ENCODE measurements at regions not wholly inside any gene's neighbourhood (a gene's known extent, or its start where the extent isn't known, plus 50 kb on each side); places are given as distances from the start of the nearest gene placed in this dataset.
A peak's percentile ranks its signal among the peaks of the same experiment; 100 is the strongest.

DNA sequence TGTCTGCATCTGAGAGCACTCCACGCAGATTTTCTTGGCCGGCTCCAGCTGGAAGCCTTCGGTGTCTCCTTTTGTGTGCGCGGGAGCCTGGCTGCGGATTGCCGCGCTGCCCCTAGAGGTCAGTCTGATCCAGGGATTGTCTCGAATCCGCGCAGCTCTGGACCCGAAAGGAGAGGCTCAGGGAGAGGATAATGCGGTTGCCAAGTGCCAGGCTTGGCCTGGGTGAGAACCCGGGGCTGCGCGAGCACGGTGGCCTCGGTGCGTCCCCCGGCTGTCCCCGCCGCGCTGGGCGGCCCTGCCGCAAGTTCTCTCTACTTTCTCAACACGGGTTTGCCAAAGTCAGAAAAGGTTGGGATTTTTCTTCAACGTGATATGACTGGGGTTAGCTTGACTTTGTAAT is 140.9 kb downstream of the ADCYAP1R1 start:
- Mint-ChIP-seq H3K36me3 (ENCODE audit: low read depth) (no peaks in the 10 kb centered on the region), H3K27me3 (ENCODE audit: low read depth) (peaks cover 34% of the 10 kb centered on the region), H3K4me3 (ENCODE audit: unreplicated experiment) (no peak overlapping the region), H3K4me1 (ENCODE audit: low read depth) (no peaks in the 10 kb centered on the region), H3K27ac (ENCODE audit: unreplicated experiment) (no peak overlapping the region), H3K9me3 (ENCODE audit: low read depth) (peaks cover 6% of the 10 kb centered on the region)
- no peak for DNase-seq (ENCODE audit: low spot score)
- TF ChIP-seq, protein P1, sequence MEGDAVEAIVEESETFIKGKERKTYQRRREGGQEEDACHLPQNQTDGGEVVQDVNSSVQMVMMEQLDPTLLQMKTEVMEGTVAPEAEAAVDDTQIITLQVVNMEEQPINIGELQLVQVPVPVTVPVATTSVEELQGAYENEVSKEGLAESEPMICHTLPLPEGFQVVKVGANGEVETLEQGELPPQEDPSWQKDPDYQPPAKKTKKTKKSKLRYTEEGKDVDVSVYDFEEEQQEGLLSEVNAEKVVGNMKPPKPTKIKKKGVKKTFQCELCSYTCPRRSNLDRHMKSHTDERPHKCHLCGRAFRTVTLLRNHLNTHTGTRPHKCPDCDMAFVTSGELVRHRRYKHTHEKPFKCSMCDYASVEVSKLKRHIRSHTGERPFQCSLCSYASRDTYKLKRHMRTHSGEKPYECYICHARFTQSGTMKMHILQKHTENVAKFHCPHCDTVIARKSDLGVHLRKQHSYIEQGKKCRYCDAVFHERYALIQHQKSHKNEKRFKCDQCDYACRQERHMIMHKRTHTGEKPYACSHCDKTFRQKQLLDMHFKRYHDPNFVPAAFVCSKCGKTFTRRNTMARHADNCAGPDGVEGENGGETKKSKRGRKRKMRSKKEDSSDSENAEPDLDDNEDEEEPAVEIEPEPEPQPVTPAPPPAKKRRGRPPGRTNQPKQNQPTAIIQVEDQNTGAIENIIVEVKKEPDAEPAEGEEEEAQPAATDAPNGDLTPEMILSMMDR (IDR thresholded peaks at IDR 0.05): peak; percentile 81

DNA sequence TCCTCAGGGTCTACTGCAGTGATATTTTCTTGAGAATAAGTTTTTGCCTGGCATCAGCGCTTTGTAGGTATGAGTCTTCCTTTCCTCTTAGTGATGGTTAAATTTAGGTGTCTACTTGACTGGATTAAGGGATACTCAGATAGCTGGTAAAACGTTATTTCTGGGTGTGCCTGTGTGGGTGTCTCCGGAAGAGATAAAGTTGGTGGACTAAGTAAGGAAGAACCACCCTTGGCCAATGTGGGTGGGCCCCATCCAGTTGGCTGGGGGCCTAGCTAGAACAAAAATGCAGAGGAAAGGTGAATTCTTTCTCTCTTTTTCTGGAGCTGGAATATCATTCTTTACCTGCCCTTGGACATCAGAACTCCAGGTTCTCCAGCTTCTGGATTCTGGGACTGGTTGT is 138.8 kb downstream of the ADCYAP1R1 start:
- H3K4me3 Mint-ChIP-seq (ENCODE audit: unreplicated experiment): no peak overlapping the region

DNA sequence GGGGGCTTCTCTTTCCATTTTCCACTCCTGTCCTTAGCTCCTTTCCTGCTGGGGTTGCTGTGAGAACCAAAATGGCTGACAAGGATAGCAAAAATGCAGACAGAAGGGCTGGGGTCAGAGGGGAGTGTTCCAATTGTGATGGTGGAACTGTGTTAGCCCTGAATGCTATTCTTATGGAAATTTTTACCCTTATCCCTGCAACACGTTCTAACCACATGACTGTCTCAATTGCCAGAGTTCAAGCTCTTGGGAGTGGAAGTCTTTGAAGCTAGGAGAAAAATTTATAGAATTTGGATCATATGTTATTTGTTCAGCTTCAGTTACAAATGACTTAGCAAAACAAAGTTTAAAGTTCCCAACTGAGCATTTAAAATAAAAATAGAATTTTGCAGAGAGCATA is 134.1 kb downstream of the ADCYAP1R1 start:
- Mint-ChIP-seq H3K4me3 (ENCODE audit: unreplicated experiment) (no peak overlapping the region), H3K36me3 (ENCODE audit: low read depth) (no peaks in the 10 kb centered on the region), H3K27me3 (ENCODE audit: low read depth) (peaks cover 45% of the 10 kb centered on the region), H3K4me1 (ENCODE audit: low read depth) (no peaks in the 10 kb centered on the region), H3K27ac (ENCODE audit: unreplicated experiment) (no peak overlapping the region), H3K9me3 (ENCODE audit: low read depth) (peaks cover 11% of the 10 kb centered on the region)
- TF ChIP-seq, protein P1 (IDR thresholded peaks at IDR 0.05): no peak
- DNase-seq (ENCODE audit: low spot score): no peak

More for the DNA sequence above, 138.8 kb downstream of the ADCYAP1R1 start:
- Mint-ChIP-seq H3K27me3 (ENCODE audit: low read depth) (peaks cover 34% of the 10 kb centered on the region), H3K27ac (ENCODE audit: unreplicated experiment) (no peak overlapping the region), H3K36me3 (ENCODE audit: low read depth) (no peaks in the 10 kb centered on the region), H3K4me1 (ENCODE audit: low read depth) (no peaks in the 10 kb centered on the region), H3K9me3 (ENCODE audit: low read depth) (no peaks in the 10 kb centered on the region)
- TF ChIP-seq, protein P1 (IDR thresholded peaks at IDR 0.05): no peak
- no peak for DNase-seq (ENCODE audit: low spot score)

DNA sequence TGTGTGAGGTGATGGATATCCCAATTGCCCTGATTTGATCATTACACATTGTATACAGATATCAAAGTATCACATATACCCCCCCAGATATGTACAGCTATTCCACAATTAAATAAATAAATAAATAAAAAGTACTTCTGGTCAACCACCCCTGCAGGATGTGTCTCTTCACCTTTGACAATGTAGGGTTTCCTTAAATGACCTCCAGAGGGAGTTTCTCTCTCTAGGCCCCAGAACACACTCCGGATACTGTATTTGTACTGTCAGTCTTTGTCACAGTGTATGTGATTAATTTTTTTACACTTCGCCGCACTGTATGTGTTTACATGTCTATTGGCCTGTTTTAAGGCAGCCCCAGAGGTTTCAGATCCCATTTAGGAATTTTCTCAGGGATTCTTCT is 123.6 kb downstream of the ADCYAP1R1 start:
- no peak overlapping the region for H3K4me3 Mint-ChIP-seq (ENCODE audit: unreplicated experiment)
- no peaks in the 10 kb centered on the region for H3K36me3 Mint-ChIP-seq (ENCODE audit: low read depth)
- TF ChIP-seq, protein P1 (IDR thresholded peaks at IDR 0.05): peak; percentile 14
- no peaks in the 10 kb centered on the region for H3K4me1 Mint-ChIP-seq (ENCODE audit: low read depth)
- no peak overlapping the region for H3K27ac Mint-ChIP-seq (ENCODE audit: unreplicated experiment)
- DNase-seq (ENCODE audit: low spot score): no peak
- H3K27me3 Mint-ChIP-seq (ENCODE audit: low read depth): peaks cover 21% of the 10 kb centered on the region
- H3K9me3 Mint-ChIP-seq (ENCODE audit: low read depth): no peaks in the 10 kb centered on the region

DNA sequence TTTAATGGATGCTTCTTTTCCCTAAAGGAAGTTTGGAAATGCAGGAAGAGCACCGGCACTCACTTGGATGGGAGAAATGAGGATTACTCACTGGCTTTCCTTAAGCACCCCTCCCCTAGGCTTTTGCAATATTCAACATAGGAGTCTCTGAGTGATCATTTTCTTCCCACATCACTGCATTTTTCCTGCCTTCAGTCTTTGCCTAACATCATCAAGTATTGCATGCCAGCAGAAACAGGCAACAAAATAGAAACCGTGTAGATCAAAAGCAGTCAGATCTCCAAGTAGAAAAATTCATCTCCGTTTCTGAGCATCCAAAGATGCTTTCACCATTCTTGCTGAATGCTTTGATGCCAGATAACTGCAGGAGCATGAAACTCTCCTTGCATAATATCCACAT is 119.9 kb downstream of the ADCYAP1R1 start:
- H3K9me3 Mint-ChIP-seq (ENCODE audit: low read depth): no peaks in the 10 kb centered on the region
- no peaks in the 10 kb centered on the region for H3K4me1 Mint-ChIP-seq (ENCODE audit: low read depth)
- DNase-seq (ENCODE audit: low spot score): no peak
- no peak overlapping the region for H3K4me3 Mint-ChIP-seq (ENCODE audit: unreplicated experiment)
- H3K27ac Mint-ChIP-seq (ENCODE audit: unreplicated experiment): no peak overlapping the region
- peaks cover 18% of the 10 kb centered on the region for H3K27me3 Mint-ChIP-seq (ENCODE audit: low read depth)
- H3K36me3 Mint-ChIP-seq (ENCODE audit: low read depth): no peaks in the 10 kb centered on the region
- TF ChIP-seq, protein P1 (IDR thresholded peaks at IDR 0.05): no peak
